Esophagus (tissue), 2 donors: ENCODE measurements at regions not wholly inside any gene's neighbourhood (a gene's known extent, or its start where the extent isn't known, plus 50 kb on each side); places are given as distances from the start of the nearest gene placed in this dataset.

Source experiments
- H3K27ac ChIP-seq, 2 donors: one replicate each; pipeline ENCODE4 v1.5.1; 2013; ENCODE audit warnings: low read depth in 2 of 2, mild to moderate bottlenecking in 2 of 2, inconsistent platforms in 1 of 2, low read length in 1 of 2, moderate library complexity in 1 of 2
- H3K27me3 ChIP-seq, 2 donors: one replicate each; pipeline ENCODE4 v1.6.1; 2013; ENCODE audit warnings: low read length in 2 of 2, control low read depth in 1 of 2, mild to moderate bottlenecking in 1 of 2; ENCODE audit not compliant: insufficient read depth in 2 of 2, control insufficient read depth in 1 of 2
- H3K36me3 ChIP-seq, 2 donors: one replicate each; pipeline ENCODE4 v1.6.1; 2013; ENCODE audit warnings: low read length in 1 of 2; ENCODE audit not compliant: control insufficient read depth in 2 of 2, insufficient read depth in 2 of 2
- H3K4me1 ChIP-seq, 2 donors: one replicate each; pipeline ENCODE4 v1.6.1; 2013; ENCODE audit warnings: low read length in 1 of 2; ENCODE audit not compliant: control insufficient read depth in 2 of 2, insufficient read depth in 2 of 2
- H3K4me3 ChIP-seq, 2 donors: one replicate each; pipeline ENCODE4 v1.5.1; 2013; ENCODE audit warnings: low read length in 2 of 2, mild to moderate bottlenecking in 2 of 2, low read depth in 1 of 2, moderate library complexity in 1 of 2
- H3K9me3 ChIP-seq, 2 donors: one replicate each; pipeline ENCODE4 v1.6.1; 2013; ENCODE audit warnings: mild to moderate bottlenecking in 2 of 2, low read depth in 1 of 2, low read length in 1 of 2, moderate library complexity in 1 of 2; ENCODE audit not compliant: control insufficient read depth in 2 of 2, insufficient read depth in 1 of 2
- WGBS, 2 donors: extraction: QIAGEN DNeasy Blood & Tissue Kit; methylation state at CpG; one replicate each; pipeline ENCODE4 v1.1.7; 2013; 5-methylcytosine and 5-hydroxymethylcytosine counted together
- donor health status: healthy with polysubstance abuse.
- donor health status: Bipolar disorder and iron deficiency.

DNA sequence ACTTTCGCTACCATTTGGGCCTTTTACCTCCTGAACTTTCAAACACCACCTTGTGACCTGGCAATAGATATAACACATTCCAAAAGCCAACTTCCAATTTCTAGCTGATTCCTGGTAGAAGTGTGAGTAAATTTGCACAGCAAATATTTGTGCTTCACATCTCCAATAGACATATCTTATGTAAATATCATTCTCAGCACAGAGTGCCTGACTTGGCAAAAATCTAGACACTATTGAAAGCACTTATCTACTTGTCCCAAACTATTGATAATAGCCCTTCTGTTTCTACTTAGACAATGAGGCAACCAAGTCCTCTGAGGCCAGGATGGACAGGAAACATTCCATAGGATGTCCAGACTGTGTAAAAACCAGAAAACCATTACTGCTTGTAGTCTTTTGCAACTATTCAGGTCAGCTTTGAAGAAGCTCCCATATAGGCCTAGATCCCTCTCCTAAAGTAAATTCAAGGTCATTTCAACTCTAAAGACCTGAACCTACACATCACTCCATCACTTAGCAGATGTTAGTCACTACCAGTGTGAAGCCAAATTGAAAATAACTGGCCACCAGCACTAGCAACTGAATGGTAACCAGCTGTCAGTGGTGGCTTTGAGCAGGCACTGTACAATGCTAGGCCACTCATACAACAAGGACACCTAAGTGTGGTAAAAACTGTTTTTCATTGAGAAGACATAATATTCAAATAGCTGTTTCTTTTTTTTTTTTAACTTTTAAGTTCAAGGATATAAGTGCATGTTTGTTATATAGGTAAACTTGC lies 95.3 kb upstream of the RSPO3 start:
- Histone ChIP-seq H3K27me3 (no peaks in the 10 kb centered on the region), H3K4me1 (no peaks in the 10 kb centered on the region), H3K4me3 (no peak overlapping the region), H3K27ac (no peak overlapping the region), H3K36me3 (no peaks in the 10 kb centered on the region), H3K9me3 (no peaks in the 10 kb centered on the region)
- WGBS, 2 donors: 73 to 76% methylated on average over 1 of the region's 1 CpG

DNA sequence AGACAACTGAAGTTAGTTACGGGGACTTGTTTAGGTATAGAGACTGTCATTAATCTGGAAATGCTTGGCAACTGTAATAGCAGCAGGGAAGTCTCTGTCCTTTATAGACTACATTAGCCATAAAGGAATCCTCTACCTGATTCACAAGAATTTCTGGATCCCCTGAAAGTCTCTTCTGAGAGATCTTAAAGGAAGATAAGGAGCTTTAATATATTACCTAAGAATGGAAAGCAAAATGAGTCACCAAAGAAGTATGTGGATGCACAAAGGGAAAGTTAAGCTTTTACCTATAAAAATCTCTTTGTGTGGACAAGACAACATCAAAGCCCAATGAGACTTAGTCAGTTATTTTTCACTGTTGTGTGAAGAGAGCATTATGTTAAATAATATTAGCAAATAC lies 92.2 kb upstream of the RSPO3 start:
- WGBS, 2 donors: 60 to 83% methylated on average over 1 of the region's 1 CpG
- Histone ChIP-seq H3K27me3 (no peaks in the 10 kb centered on the region), H3K36me3 (no peaks in the 10 kb centered on the region), H3K9me3 (no peaks in the 10 kb centered on the region), H3K4me1 (no peaks in the 10 kb centered on the region), H3K4me3 (no peak overlapping the region), H3K27ac (no peak overlapping the region)

- Histone ChIP-seq H3K27ac (no peak overlapping the region), H3K4me1 (no peaks in the 10 kb centered on the region), H3K9me3 (no peaks in the 10 kb centered on the region), H3K4me3 (no peak overlapping the region), H3K27me3 (no peaks in the 10 kb centered on the region), H3K36me3 (no peaks in the 10 kb centered on the region)
These were observed 88.4 kb upstream of the RSPO3 start for GRCh38 chr6:127030111-127030510.

DNA sequence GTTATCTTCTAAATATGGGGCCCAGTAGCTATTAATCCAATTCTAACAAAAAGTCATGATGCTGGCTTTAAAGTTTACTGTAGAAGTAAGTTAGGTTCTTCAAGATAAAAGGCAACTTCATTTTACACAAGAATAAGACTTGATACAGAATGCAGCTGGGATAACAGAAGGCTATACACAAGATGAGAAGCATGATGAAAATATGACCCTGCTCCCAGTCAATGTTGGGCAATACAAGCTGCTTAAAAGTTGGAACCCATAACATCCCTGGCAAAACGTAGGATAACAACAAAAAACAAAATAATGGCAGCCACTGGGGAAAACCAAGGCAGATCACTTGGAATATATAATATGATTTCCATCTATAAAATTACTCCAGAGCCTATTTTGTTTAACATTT lies 87.6 kb upstream of the RSPO3 start:
- Histone ChIP-seq H3K9me3 (no peaks in the 10 kb centered on the region), H3K36me3 (no peaks in the 10 kb centered on the region), H3K27ac (no peak overlapping the region), H3K4me1 (no peaks in the 10 kb centered on the region), H3K27me3 (no peaks in the 10 kb centered on the region), H3K4me3 (no peak overlapping the region)
- WGBS, 2 donors: 43 to 59% methylated on average over 1 of the region's 1 CpG

- no peak overlapping the region for H3K4me3 ChIP-seq
- H3K27ac ChIP-seq: no peak overlapping the region
- no peaks in the 10 kb centered on the region for H3K36me3 ChIP-seq
- WGBS, 2 donors: 26% methylated on average over 1 of the region's 1 CpG
- no peaks in the 10 kb centered on the region for H3K4me1 ChIP-seq
- no peaks in the 10 kb centered on the region for H3K27me3 ChIP-seq
- no peaks in the 10 kb centered on the region for H3K9me3 ChIP-seq
These were observed 87.0 kb upstream of the RSPO3 start for GRCh38 chr6:127031511-127031910.

DNA sequence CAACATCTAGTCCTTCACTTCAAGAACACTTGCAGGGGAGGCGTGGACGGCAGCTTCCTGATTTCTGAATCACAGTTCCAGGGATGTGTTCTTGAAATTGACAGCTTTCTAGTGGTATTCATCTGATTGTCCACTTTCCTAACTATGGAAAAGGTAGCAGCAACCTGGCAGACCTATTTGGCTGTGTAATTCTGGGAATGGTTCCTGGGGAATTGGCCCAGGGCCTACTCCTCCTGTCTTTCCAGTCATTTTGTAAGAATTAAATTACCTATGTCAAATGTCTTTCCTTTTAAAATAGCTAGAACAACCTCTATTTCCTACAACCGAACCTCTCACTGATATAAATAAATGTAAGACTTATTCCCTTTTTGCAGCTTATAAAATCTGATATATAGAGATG lies 85.5 kb upstream of the RSPO3 start:
- no peak overlapping the region for H3K27ac ChIP-seq

GRCh38 chr6:127051571-127052260 lies 66.8 kb upstream of the RSPO3 start:
- no peak overlapping the region for H3K4me3 ChIP-seq
- no peaks in the 10 kb centered on the region for H3K36me3 ChIP-seq
- no peaks in the 10 kb centered on the region for H3K9me3 ChIP-seq
- H3K27ac ChIP-seq: no peak overlapping the region
- H3K4me1 ChIP-seq: no peaks in the 10 kb centered on the region
- H3K27me3 ChIP-seq: no peaks in the 10 kb centered on the region

More for the DNA sequence above, 85.5 kb upstream of the RSPO3 start:
- WGBS, 2 donors: 86 to 96% methylated on average over 3 of the region's 3 CpGs
- Histone ChIP-seq H3K9me3 (no peaks in the 10 kb centered on the region), H3K4me1 (no peaks in the 10 kb centered on the region), H3K27me3 (no peaks in the 10 kb centered on the region), H3K36me3 (no peaks in the 10 kb centered on the region), H3K4me3 (no peak overlapping the region)

DNA sequence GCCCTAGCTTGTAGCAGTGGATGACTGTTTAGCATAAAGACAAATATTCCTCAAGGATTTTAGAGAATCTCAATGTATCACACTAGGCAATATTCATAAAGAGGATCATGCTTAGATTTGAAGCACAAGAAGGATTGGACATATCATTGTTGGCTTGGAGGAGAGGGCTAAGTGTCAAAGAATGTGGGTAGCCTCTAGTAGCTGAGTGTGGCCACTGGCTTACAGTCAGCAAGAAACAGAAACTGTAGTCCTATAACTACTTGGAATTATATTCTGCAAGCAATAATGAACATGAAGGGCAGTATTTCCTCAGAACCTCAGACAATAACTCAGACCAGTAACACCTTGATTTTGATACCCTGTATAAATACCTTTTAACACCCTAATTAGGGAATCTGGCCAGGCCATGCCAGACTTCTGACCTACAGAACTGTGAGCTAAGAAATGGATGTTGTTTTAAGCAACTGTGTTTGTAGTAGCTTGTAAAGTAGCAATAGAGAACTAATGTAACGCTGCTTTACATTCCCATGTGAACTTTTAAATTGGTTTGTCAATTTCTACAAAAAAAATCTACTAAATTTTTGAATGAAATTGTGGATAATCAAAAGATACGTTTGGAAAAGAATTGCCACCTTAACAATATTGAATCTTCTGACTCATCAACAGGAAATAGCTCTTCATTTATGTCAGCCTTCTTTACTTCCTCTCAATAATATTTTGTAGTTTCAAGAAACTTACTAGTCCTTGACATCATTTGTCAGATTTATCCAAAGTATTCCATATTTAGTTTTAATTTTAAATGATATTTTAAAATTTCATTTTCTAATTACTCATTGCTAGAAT lies 65.2 kb upstream of the RSPO3 start:
- Histone ChIP-seq H3K9me3 (no peaks in the 10 kb centered on the region), H3K4me1 (no peaks in the 10 kb centered on the region), H3K27me3 (no peaks in the 10 kb centered on the region), H3K36me3 (no peaks in the 10 kb centered on the region), H3K4me3 (no peak overlapping the region), H3K27ac (no peak overlapping the region)
- WGBS, 2 donors: 54 to 60% methylated on average over 2 of the region's 2 CpGs

DNA sequence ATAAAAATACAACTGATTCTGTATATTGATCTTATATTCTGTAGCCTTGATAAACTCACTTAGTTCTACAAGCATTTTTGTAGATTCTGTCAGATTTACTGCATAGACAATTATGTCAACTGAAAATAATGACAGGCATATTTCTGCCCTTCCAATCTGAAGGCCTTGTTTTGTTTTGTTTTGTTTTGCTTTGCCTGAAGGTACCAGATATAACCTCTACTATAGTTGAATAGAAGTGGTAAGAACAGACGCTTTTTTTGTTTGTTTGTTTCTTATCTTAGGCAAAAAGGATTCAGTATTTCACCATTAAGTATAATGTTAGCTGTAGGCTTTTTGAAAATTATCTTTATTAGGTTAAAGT lies 64.6 kb upstream of the RSPO3 start:
- Histone ChIP-seq H3K4me1 (no peaks in the 10 kb centered on the region), H3K9me3 (no peaks in the 10 kb centered on the region), H3K27ac (no peak overlapping the region), H3K36me3 (no peaks in the 10 kb centered on the region), H3K4me3 (no peak overlapping the region), H3K27me3 (no peaks in the 10 kb centered on the region)
- 41 to 59% methylated on average over 1 of the region's 1 CpG for WGBS, 2 donors
